ENCODE measurements at regions not wholly inside any gene's neighbourhood (a gene's known extent, or its start where the extent isn't known, plus 50 kb on each side); places are given as distances from the start of the nearest gene placed in this dataset.

- TF ChIP-seq CTCF (IDR thresholded peaks at IDR 0.05) (no peak), POLR2A (IDR thresholded peaks at IDR 0.05) (no peak)
Observed at GRCh38 chr4:114252499-114252898, 273.1 kb upstream of the ARSJ start.
